ENCODE measurements at regions not wholly inside any gene's neighbourhood (a gene's known extent, or its start where the extent isn't known, plus 50 kb on each side); places are given as distances from the start of the nearest gene placed in this dataset.

DNA sequence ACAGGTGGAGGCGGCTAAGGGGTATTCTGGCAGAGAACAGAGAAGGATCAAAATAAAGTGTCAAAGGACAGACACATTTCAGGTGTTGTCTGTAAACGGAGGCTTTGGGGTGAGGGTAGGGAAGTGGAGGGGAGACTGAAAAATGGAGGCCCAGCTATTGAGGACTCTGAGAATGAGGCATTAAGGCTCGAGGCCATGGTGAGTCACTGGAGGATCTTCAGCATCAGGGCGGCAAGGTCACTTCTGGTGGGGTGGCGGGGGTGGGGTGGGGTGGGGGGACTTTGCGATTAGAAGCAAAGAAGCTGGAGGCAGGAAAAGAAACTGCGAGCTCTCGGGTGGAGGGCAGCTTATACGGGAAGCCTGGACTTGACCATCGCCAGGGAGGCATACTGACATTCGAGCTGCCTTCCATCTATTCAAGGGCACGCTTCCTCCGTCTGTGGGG lies 58.4 kb upstream of the PCGF5 start:
- TF ChIP-seq, protein P1, sequence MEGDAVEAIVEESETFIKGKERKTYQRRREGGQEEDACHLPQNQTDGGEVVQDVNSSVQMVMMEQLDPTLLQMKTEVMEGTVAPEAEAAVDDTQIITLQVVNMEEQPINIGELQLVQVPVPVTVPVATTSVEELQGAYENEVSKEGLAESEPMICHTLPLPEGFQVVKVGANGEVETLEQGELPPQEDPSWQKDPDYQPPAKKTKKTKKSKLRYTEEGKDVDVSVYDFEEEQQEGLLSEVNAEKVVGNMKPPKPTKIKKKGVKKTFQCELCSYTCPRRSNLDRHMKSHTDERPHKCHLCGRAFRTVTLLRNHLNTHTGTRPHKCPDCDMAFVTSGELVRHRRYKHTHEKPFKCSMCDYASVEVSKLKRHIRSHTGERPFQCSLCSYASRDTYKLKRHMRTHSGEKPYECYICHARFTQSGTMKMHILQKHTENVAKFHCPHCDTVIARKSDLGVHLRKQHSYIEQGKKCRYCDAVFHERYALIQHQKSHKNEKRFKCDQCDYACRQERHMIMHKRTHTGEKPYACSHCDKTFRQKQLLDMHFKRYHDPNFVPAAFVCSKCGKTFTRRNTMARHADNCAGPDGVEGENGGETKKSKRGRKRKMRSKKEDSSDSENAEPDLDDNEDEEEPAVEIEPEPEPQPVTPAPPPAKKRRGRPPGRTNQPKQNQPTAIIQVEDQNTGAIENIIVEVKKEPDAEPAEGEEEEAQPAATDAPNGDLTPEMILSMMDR (conservative IDR thresholded peaks at IDR 0.05; ENCODE audit: low read depth, low read length): no peak
- TF ChIP-seq EZH2 (IDR thresholded peaks at IDR 0.05; ENCODE audit: low read length, unreplicated experiment): no peak

All from PC-3 (cell line).